ENCODE measurements at regions not wholly inside any gene's neighbourhood (a gene's known extent, or its start where the extent isn't known, plus 50 kb on each side); places are given as distances from the start of the nearest gene placed in this dataset.
"Not testable (repeated sequence)": the region's sequence is repeated elsewhere in the genome, so short reads cannot be mapped to it uniquely, and the experiment has no call there.

- no peak overlapping the region for H3K4me3 Mint-ChIP-seq
- peaks cover 0 to 4% (median 0%) of the 10 kb centered on the region in 9 donors for H3K9me3 Mint-ChIP-seq
- H3K4me1 Mint-ChIP-seq, result no peaks in the 10 kb centered on the region
- DNase-seq (no peak), ATAC-seq (no peak)
- H3K27ac Mint-ChIP-seq, result no peak overlapping the region
- POLR2A ChIA-PET, result no interaction called here
- H3K27me3 Mint-ChIP-seq, result no peaks in the 10 kb centered on the region
- no peaks in the 10 kb centered on the region for H3K36me3 Mint-ChIP-seq
Measured at GRCh38 chrX:5307416-5307815, 921.3 kb downstream of the NLGN4X start.

- no peak overlapping the region for H3K27ac Mint-ChIP-seq
- H3K36me3 Mint-ChIP-seq, result no peaks in the 10 kb centered on the region
- H3K9me3 Mint-ChIP-seq, result peaks cover 0 to 4% (median 0%) of the 10 kb centered on the region in 9 donors
- DNase-seq, result no peak
- H3K4me3 Mint-ChIP-seq, result no peak overlapping the region
- no peaks in the 10 kb centered on the region for H3K27me3 Mint-ChIP-seq
- no peak for ATAC-seq
- no peaks in the 10 kb centered on the region for H3K4me1 Mint-ChIP-seq
- POLR2A ChIA-PET, result no interaction called here
Measured at GRCh38 chrX:5306654-5307121, 922.0 kb downstream of the NLGN4X start.

DNA sequence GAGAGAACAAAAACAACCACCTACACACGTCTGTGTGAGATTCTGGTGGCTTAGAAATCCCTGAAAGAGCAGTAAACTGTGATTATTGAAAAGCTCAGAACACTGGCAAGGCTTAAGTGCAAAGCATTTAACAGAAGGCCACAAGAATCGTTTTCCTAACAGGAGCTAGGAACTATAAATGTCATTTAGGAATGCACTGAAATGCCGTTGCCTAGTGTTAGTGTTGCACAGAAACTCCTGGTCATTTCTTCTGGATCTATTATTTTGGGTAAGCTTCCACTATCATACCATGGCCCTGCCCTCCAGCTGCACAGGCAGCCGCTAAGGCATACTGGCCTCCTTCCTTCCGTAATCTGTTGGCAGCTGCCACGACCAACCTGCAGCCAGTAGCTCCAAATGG is 923.2 kb downstream of the NLGN4X start:
- ATAC-seq, result no peak

DNA sequence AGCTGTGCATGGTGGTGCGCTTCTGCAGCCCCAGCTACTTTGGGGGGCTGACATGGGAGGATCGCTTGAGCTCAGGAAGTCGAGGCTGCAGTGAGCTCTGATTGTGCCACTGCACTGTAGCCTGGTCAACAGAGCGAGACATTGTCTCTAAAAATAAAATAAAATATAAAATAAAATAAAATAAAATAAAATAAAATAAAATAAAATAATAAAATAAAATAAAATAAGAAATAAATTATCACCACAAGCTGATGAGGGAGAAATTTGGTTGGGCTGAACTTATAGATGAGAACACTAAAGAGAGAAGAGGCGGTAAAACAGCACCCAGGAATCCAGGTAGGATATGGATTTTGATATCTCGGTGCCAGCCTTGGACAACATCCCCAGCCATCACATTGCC is 933.7 kb downstream of the NLGN4X start:
- ATAC-seq (no peak), DNase-seq (no peak)
- H3K4me3 Mint-ChIP-seq, result no peak overlapping the region
- H3K27ac Mint-ChIP-seq, result no peak overlapping the region
- H3K27me3 Mint-ChIP-seq, result no peaks in the 10 kb centered on the region
- H3K36me3 Mint-ChIP-seq, result no peaks in the 10 kb centered on the region
- H3K9me3 Mint-ChIP-seq, result peaks cover 0 to 17% (median 2%) of the 10 kb centered on the region in 9 donors
- POLR2A ChIA-PET, result no interaction called here
- H3K4me1 Mint-ChIP-seq, result no peaks in the 10 kb centered on the region

More for the DNA sequence above, 923.2 kb downstream of the NLGN4X start:
- no peak for DNase-seq
- Mint-ChIP-seq H3K27ac (no peak overlapping the region), H3K36me3 (no peaks in the 10 kb centered on the region), H3K4me3 (no peak overlapping the region), H3K9me3 (peaks cover 0 to 4% (median 0%) of the 10 kb centered on the region in 9 donors), H3K27me3 (no peaks in the 10 kb centered on the region), H3K4me1 (no peaks in the 10 kb centered on the region)
- POLR2A ChIA-PET, result interaction anchor here (0.6 kb wide), 1 partner anchor 63 kb away, joined by 3 read pairs; no protein-coding TSS in a partner anchor

- Mint-ChIP-seq H3K4me3 (no peak overlapping the region), H3K27ac (no peak overlapping the region), H3K4me1 (no peaks in the 10 kb centered on the region), H3K27me3 (no peaks in the 10 kb centered on the region), H3K36me3 (peaks cover 0 to 5% (median 0%) of the 10 kb centered on the region in 3 donors), H3K9me3 (peaks cover 0 to 42% (median 5%) of the 10 kb centered on the region in 9 donors)
- DNase-seq, result no peak
- no peak for ATAC-seq
- POLR2A ChIA-PET, result no interaction called here
Measured at GRCh38 chrX:5290635-5291034, 938.0 kb downstream of the NLGN4X start.

- H3K27ac Mint-ChIP-seq, POLR2A ChIA-PET, H3K27me3 Mint-ChIP-seq, H3K4me3 Mint-ChIP-seq, H3K4me1 Mint-ChIP-seq, H3K36me3 Mint-ChIP-seq, DNase-seq, ATAC-seq: not testable (repeated sequence)
- peaks cover 0 to 46% (median 5%) of the 10 kb centered on the region in 9 donors for H3K9me3 Mint-ChIP-seq
Measured at GRCh38 chrX:5289949-5290348, 938.7 kb downstream of the NLGN4X start.

GRCh38 chrX:5278908-5279307 is 949.8 kb downstream of the NLGN4X start:
- H3K36me3 Mint-ChIP-seq, result peaks cover 0 to under 1% (median 0%) of the 10 kb centered on the region in 3 donors
- H3K27ac Mint-ChIP-seq, result no peak overlapping the region
- no peaks in the 10 kb centered on the region for H3K4me1 Mint-ChIP-seq
- no peak overlapping the region for H3K4me3 Mint-ChIP-seq
- H3K27me3 Mint-ChIP-seq, result no peaks in the 10 kb centered on the region
- no peak for ATAC-seq
- POLR2A ChIA-PET, result no interaction called here
- no peak for DNase-seq
- H3K9me3 Mint-ChIP-seq, result peaks cover 0 to 25% (median 8%) of the 10 kb centered on the region in 9 donors

DNA sequence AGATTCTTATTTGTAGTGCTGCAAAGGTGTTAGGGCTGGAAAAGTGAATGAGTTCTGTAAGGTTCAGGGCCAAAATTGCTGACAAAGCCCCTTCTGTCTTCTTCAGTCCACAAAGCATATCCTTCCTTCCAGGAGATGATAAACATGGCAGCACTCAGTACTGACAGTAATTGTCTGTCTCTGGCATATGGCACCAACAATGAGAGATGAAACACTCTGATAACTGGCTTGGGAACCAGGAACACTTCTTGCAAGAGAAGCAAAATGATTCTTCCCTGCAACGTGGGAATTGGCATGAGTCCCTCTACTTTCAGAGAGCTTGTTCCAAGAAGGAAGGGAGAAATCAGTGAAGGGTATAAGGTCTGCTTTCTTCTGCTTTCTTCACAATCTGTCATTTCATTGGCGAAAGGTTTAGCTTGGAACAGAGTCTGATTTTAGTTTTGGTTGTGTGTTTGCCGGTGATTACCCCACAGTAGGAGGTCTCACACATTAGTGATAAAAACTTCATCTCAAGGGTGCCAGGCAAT is 963.3 kb downstream of the NLGN4X start:
- no peak for ATAC-seq
- Mint-ChIP-seq H3K4me1 (no peaks in the 10 kb centered on the region), H3K27ac (no peak overlapping the region), H3K4me3 (no peak overlapping the region), H3K27me3 (no peaks in the 10 kb centered on the region), H3K9me3 (peaks cover 0 to 8% (median 0%) of the 10 kb centered on the region in 9 donors), H3K36me3 (no peaks in the 10 kb centered on the region)
- DNase-seq, result no peak
- POLR2A ChIA-PET, result no interaction called here

DNA sequence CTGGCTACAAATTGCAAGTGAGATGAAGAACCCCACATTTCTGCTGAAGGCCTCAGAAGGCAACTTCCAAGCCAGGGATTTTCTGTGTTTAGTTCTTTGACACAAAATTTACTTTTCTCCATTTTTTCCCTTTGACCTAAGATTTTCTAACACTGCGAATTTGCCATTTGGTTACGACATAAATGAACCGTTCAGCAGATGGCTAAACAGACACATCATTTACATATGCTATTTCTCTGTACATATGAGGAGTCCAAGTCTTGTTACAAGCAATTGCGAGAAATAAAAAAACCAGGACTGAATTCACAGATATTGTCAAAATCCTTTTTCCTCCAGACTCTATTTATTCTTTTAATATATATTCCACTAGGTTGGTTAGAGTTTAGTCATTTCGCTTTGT is 978.6 kb downstream of the NLGN4X start:
- Mint-ChIP-seq H3K4me3 (no peak overlapping the region), H3K9me3 (peaks cover 0 to 7% (median 0%) of the 10 kb centered on the region in 9 donors), H3K27me3 (no peaks in the 10 kb centered on the region), H3K36me3 (no peaks in the 10 kb centered on the region), H3K27ac (no peak overlapping the region), H3K4me1 (no peaks in the 10 kb centered on the region)
- no peak for ATAC-seq
- POLR2A ChIA-PET, result no interaction called here
- DNase-seq, result no peak

DNA sequence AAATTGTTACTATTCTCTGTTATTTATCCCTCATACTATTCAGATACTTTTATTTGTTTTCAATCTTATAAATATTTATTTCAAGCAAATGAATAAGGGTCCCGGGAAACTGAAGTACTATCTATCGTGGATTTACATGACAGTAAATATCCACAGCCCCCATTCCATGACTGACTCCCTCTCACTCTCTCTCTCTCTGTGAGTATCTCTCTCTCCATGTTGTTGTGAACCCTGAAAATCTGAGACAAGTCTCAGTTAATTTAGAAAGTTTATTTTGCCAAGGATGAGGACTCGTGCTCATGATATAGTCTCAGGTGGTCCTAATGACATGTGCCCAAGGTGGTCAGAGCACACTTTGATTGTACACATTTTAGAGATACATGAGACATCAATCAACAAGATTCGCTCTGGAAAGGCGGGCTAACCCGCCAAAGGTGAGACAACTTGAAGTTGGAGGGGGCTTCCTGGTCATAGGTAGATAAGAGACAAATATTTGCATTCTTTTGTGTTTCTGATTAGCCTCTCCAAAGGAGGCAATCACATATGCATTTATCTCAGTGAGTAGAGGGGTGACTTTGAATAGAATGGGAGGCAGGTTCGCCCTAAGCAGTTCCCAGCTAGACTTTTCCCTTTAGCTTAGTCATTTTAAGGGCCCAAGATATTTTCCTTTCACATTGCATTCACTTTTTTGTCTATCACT is 986.4 kb downstream of the NLGN4X start:
- no peak overlapping the region for H3K4me3 Mint-ChIP-seq
- POLR2A ChIA-PET, result no interaction called here
- ATAC-seq, result no peak
- no peak overlapping the region for H3K27ac Mint-ChIP-seq
- no peaks in the 10 kb centered on the region for H3K27me3 Mint-ChIP-seq
- no peaks in the 10 kb centered on the region for H3K36me3 Mint-ChIP-seq
- H3K9me3 Mint-ChIP-seq, result peaks cover 0 to 17% (median 4%) of the 10 kb centered on the region in 9 donors
- DNase-seq, result no peak
- no peaks in the 10 kb centered on the region for H3K4me1 Mint-ChIP-seq

GRCh38 chrX:5236749-5237148 is 991.9 kb downstream of the NLGN4X start:
- no peaks in the 10 kb centered on the region for H3K4me1 Mint-ChIP-seq
- peaks cover 0 to 5% (median 0%) of the 10 kb centered on the region in 3 donors for H3K36me3 Mint-ChIP-seq
- ATAC-seq (no peak), DNase-seq (no peak)
- peaks cover 0 to 29% (median 2%) of the 10 kb centered on the region in 9 donors for H3K9me3 Mint-ChIP-seq
- H3K27ac Mint-ChIP-seq, result no peak overlapping the region
- no peak overlapping the region for H3K4me3 Mint-ChIP-seq
- no peaks in the 10 kb centered on the region for H3K27me3 Mint-ChIP-seq
- POLR2A ChIA-PET, result no interaction called here

- Mint-ChIP-seq H3K27ac (no peak overlapping the region), H3K4me1 (no peaks in the 10 kb centered on the region), H3K9me3 (peaks cover 0 to 29% (median 2%) of the 10 kb centered on the region in 9 donors), H3K27me3 (no peaks in the 10 kb centered on the region), H3K4me3 (no peak overlapping the region), H3K36me3 (peaks cover 0 to 5% (median 0%) of the 10 kb centered on the region in 3 donors)
- no peak for ATAC-seq
- POLR2A ChIA-PET, result no interaction called here
- no peak for DNase-seq
Measured at GRCh38 chrX:5236096-5236495, 992.6 kb downstream of the NLGN4X start.

- ATAC-seq, result no peak
- no peak overlapping the region for H3K27ac Mint-ChIP-seq
- POLR2A ChIA-PET, result no interaction called here
- no peak overlapping the region for H3K4me3 Mint-ChIP-seq
- DNase-seq, result no peak
- H3K36me3 Mint-ChIP-seq, result peaks cover 0 to 5% (median 0%) of the 10 kb centered on the region in 3 donors
- H3K4me1 Mint-ChIP-seq, result no peaks in the 10 kb centered on the region
- no peaks in the 10 kb centered on the region for H3K27me3 Mint-ChIP-seq
- peaks cover 0 to 16% (median 2%) of the 10 kb centered on the region in 9 donors for H3K9me3 Mint-ChIP-seq
Measured at GRCh38 chrX:5233830-5234229, 994.8 kb downstream of the NLGN4X start.

DNA sequence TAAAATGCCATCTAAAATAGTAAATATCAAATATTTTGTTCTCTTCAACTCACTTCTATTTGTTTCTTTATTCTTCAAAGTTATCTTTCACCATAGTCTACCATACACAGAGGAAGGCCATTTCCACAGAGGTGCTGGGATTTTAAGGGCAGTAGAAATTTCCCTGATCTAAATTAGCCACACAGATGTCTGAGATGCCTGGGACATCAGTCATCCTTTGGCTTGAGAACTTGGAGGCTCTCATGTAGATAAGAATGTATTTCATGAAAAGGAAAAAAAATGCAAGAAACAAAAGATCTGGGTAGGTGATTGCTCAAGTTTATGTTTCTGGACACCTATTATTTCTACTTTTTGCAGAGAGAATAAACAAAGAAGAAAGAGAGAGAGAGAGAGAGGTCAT is 1008.2 kb downstream of the NLGN4X start:
- H3K27ac Mint-ChIP-seq, result no peak overlapping the region
- no peaks in the 10 kb centered on the region for H3K4me1 Mint-ChIP-seq
- no peaks in the 10 kb centered on the region for H3K27me3 Mint-ChIP-seq
- H3K4me3 Mint-ChIP-seq, result no peak overlapping the region
- H3K36me3 Mint-ChIP-seq, result peaks cover 0 to 5% (median 0%) of the 10 kb centered on the region in 3 donors
- peaks cover 0 to 26% (median 10%) of the 10 kb centered on the region in 9 donors for H3K9me3 Mint-ChIP-seq
- no peak for DNase-seq
- no peak for ATAC-seq
- POLR2A ChIA-PET, result no interaction called here
